Mesothelial cell of epicardium (in vitro differentiated cells): ENCODE measurements at regions not wholly inside any gene's neighbourhood (a gene's known extent, or its start where the extent isn't known, plus 50 kb on each side); places are given as distances from the start of the nearest gene placed in this dataset.

Experiments used
- DNase-seq, 2 experiments: peaks; one replicate each; pipeline ENCODE4 v3.0.0; 2021; ENCODE audit warnings: low spot score in 2 of 2; ENCODE audit not compliant: unreplicated experiment in 2 of 2
- H3K27ac Mint-ChIP-seq: 2 replicates; pipeline ENCODE4 v1.8.0; 2021; ENCODE audit warnings: mixed read lengths
- H3K27me3 Mint-ChIP-seq: 2 replicates; pipeline ENCODE4 v1.8.0; 2021; ENCODE audit warnings: low read depth, mixed read lengths
- H3K36me3 Mint-ChIP-seq: 2 replicates; pipeline ENCODE4 v1.8.0; 2021; ENCODE audit warnings: mixed read lengths
- H3K4me1 Mint-ChIP-seq: 2 replicates; pipeline ENCODE4 v1.8.0; 2021; ENCODE audit warnings: mixed read lengths
- H3K4me3 Mint-ChIP-seq: 2 replicates; pipeline ENCODE4 v1.8.0; 2021; ENCODE audit warnings: mild to moderate bottlenecking, moderate library complexity, mixed read lengths
- H3K9me3 Mint-ChIP-seq: 2 replicates; pipeline ENCODE4 v1.8.0; 2021; ENCODE audit warnings: mixed read lengths
- TF ChIP-seq, protein P1 (sequence below): fragments of 200-600 bp; sonication (generic); IDR thresholded peaks from one replicate; pipeline ENCODE4 v1.5.0; 2021; ENCODE audit warnings: antibody characterized with exemption; ENCODE audit not compliant: unreplicated experiment

DNA sequence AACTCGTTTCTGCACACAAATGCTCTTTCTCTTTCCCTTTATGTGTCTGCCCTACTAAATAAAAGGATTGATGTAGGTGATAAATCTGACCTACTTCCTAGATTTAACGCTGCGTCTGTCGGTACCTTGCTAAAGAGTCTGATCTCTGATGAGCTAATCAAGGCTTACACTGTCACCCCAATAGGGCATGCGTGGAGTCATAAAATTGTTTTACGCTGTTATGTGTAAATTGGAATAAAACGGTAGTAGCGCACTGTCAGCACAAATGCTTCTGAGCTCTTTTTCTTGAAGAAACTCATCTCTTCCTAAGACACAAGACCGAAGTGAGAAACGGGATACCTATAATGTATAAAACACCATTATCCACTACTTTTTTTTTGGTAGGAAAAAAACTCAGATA lies 2106.3 kb upstream of the WWC1 start:
- Mint-ChIP-seq H3K27ac (no peak overlapping the region), H3K4me3 (no peak overlapping the region), H3K9me3 (peaks cover 8% of the 10 kb centered on the region), H3K36me3 (no peaks in the 10 kb centered on the region), H3K4me1 (no peaks in the 10 kb centered on the region), H3K27me3 (no peaks in the 10 kb centered on the region)
- TF ChIP-seq, protein P1, sequence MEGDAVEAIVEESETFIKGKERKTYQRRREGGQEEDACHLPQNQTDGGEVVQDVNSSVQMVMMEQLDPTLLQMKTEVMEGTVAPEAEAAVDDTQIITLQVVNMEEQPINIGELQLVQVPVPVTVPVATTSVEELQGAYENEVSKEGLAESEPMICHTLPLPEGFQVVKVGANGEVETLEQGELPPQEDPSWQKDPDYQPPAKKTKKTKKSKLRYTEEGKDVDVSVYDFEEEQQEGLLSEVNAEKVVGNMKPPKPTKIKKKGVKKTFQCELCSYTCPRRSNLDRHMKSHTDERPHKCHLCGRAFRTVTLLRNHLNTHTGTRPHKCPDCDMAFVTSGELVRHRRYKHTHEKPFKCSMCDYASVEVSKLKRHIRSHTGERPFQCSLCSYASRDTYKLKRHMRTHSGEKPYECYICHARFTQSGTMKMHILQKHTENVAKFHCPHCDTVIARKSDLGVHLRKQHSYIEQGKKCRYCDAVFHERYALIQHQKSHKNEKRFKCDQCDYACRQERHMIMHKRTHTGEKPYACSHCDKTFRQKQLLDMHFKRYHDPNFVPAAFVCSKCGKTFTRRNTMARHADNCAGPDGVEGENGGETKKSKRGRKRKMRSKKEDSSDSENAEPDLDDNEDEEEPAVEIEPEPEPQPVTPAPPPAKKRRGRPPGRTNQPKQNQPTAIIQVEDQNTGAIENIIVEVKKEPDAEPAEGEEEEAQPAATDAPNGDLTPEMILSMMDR: no peak
- no peak for DNase-seq

DNA sequence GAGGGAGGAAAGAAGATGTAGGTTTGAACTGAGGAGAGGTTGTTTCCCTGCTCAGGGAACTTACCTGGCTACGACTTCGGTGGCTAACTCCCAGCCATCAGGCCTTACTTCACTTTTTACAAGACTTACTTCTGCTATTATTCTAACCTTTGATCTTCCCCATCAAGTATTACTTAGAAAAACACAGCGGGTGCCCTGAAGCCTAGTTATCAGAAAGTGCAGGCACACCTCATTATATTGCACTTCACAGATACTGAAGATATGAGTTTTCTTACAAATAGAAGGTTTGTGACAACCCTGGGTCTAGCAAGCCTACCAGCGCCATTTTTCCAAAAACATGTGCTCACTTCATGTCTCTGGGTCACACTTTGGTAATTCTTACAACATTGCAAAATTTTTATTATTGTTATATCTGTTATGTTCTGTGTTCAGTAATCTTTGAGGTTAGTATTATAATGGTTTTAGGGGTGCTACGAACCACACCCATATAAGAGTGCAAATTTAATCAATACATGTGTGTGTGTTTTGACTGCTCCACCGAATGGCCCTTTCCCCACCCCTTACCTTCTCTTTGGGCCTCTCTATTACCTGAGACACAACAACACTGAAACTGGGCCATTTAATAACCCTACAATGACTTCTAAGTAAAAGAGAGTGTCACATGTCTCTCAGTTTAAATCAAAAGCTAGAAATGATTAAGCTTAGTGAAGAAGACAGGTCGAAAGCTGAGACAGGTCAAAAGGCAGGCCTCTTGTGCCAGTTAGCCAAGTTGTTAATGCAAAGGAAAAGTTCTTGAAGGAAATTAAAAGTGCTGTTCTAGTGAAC lies 2102.7 kb upstream of the WWC1 start:
- no peak overlapping the region for H3K27ac Mint-ChIP-seq
- H3K27me3 Mint-ChIP-seq: no peaks in the 10 kb centered on the region
- H3K4me3 Mint-ChIP-seq: no peak overlapping the region
- no peaks in the 10 kb centered on the region for H3K36me3 Mint-ChIP-seq
- peaks cover 7% of the 10 kb centered on the region for H3K4me1 Mint-ChIP-seq
- no peak for DNase-seq
- TF ChIP-seq, protein P1: no peak
- H3K9me3 Mint-ChIP-seq: no peaks in the 10 kb centered on the region

DNA sequence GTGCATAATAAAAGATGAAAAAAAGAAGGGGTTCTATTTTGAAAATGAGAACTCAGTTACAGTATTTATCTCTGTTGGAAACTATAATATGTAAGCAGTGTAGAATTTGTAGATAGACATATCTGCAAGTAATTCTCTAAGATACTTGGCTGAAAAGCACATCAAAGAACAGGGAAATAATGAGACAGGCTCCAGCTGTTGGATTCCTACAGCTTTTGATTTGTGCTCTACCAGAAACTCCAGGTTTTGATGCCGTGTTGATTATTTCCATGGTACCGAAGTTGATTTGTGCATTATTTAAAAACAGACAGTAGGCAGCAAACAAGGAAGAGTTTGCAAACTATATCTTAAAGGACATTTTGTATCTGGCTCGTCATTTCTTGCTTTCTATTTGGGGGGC lies 2098.7 kb upstream of the WWC1 start:
- Mint-ChIP-seq H3K27me3 (no peaks in the 10 kb centered on the region), H3K4me3 (no peak overlapping the region), H3K9me3 (no peaks in the 10 kb centered on the region), H3K36me3 (no peaks in the 10 kb centered on the region), H3K27ac (peak overlapping the region; percentile 4), H3K4me1 (peaks cover 7% of the 10 kb centered on the region)
- DNase-seq: no peak
- TF ChIP-seq, protein P1: no peak

- Mint-ChIP-seq H3K27ac (no peak overlapping the region), H3K4me1 (peaks cover 7% of the 10 kb centered on the region), H3K36me3 (no peaks in the 10 kb centered on the region), H3K27me3 (no peaks in the 10 kb centered on the region), H3K4me3 (no peak overlapping the region), H3K9me3 (no peaks in the 10 kb centered on the region)
- TF ChIP-seq, protein P1: no peak
- DNase-seq: no peak
Measured at GRCh38 chr5:166195981-166196380, 2095.5 kb upstream of the WWC1 start.

DNA sequence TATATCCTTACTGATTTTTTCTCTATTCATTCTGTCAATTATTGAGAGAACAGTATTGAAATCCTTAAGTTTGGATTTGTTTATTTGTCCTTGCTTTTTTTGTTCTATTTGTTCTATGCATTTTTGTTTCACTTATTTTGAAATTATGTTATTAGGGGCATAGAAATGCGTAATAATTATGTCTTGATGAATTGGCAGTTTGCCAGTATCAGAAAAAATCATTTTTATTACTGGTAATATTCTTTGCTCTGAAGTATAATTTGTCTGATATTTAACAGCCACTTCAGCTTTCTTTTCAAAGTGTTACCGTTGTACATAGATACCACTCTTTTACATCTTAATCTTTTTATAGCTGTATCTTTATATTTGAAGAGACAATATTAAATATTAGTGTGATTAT lies 2090.9 kb upstream of the WWC1 start:
- TF ChIP-seq, protein P1: no peak
- Mint-ChIP-seq H3K27ac (no peak overlapping the region), H3K36me3 (peaks cover 3% of the 10 kb centered on the region), H3K9me3 (peaks cover 7% of the 10 kb centered on the region), H3K27me3 (no peaks in the 10 kb centered on the region), H3K4me3 (no peak overlapping the region), H3K4me1 (no peaks in the 10 kb centered on the region)
- DNase-seq: no peak
